ENCODE measurements at regions not wholly inside any gene's neighbourhood (a gene's known extent, or its start where the extent isn't known, plus 50 kb on each side); places are given as distances from the start of the nearest gene placed in this dataset.
"Not testable (repeated sequence)": the region's sequence is repeated elsewhere in the genome, so short reads cannot be mapped to it uniquely, and the experiment has no call there.

DNA sequence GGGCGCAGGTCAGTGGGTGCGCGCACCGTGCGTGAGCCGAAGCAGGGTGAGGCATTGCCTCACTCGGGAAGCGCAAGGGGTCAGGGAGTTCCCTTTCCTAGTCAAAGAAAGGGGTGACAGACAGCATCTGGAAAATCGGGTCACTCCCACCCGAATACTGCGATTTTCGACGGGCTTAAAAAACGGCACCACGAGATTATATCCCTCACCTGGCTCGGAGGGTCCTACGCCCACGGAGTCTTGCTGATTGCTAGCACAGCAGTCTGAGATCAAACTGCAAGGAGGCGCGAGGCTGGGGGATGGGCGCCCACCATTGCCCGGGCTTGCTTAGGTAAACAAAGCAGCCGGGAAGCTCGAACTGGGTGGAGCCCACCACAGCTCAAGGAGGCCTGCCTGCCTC is 70.8 kb upstream of the LRRTM4 start:
- TF ChIP-seq, protein P1, sequence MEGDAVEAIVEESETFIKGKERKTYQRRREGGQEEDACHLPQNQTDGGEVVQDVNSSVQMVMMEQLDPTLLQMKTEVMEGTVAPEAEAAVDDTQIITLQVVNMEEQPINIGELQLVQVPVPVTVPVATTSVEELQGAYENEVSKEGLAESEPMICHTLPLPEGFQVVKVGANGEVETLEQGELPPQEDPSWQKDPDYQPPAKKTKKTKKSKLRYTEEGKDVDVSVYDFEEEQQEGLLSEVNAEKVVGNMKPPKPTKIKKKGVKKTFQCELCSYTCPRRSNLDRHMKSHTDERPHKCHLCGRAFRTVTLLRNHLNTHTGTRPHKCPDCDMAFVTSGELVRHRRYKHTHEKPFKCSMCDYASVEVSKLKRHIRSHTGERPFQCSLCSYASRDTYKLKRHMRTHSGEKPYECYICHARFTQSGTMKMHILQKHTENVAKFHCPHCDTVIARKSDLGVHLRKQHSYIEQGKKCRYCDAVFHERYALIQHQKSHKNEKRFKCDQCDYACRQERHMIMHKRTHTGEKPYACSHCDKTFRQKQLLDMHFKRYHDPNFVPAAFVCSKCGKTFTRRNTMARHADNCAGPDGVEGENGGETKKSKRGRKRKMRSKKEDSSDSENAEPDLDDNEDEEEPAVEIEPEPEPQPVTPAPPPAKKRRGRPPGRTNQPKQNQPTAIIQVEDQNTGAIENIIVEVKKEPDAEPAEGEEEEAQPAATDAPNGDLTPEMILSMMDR (conservative IDR thresholded peaks at IDR 0.05; ENCODE audit: low read depth, low read length): not testable (repeated sequence)
- TF ChIP-seq SMC3 (IDR thresholded peaks at IDR 0.05; ENCODE audit: low read depth, low read length); MXI1 (IDR thresholded peaks at IDR 0.05; ENCODE audit: borderline replicate concordance, low read depth, low read length); POLR2A (IDR thresholded peaks at IDR 0.05; ENCODE audit: low read depth, low read length); RFX5 (IDR thresholded peaks at IDR 0.05; ENCODE audit: low read depth, low read length); BHLHE40 (IDR thresholded peaks at IDR 0.05; ENCODE audit: low read depth, low read length); NFE2L2 (IDR thresholded peaks at IDR 0.05; ENCODE audit: low read depth, low read length); MAFK (IDR thresholded peaks at IDR 0.05; ENCODE audit: low read depth, low read length); CEBPB (IDR thresholded peaks at IDR 0.05; ENCODE audit: low read depth, low read length); MAZ (IDR thresholded peaks at IDR 0.05; ENCODE audit: borderline replicate concordance, low read depth, low read length); RCOR1 (IDR thresholded peaks at IDR 0.05; ENCODE audit: insufficient replicate concordance, low read length): not testable (repeated sequence)
- TF ChIP-seq, protein P2, sequence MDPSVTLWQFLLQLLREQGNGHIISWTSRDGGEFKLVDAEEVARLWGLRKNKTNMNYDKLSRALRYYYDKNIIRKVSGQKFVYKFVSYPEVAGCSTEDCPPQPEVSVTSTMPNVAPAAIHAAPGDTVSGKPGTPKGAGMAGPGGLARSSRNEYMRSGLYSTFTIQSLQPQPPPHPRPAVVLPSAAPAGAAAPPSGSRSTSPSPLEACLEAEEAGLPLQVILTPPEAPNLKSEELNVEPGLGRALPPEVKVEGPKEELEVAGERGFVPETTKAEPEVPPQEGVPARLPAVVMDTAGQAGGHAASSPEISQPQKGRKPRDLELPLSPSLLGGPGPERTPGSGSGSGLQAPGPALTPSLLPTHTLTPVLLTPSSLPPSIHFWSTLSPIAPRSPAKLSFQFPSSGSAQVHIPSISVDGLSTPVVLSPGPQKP (IDR thresholded peaks at IDR 0.05; ENCODE audit: borderline replicate concordance, low read depth, low read length): not testable (repeated sequence)

Data from IMR-90 (cell line).